GM12878 (cell line): ENCODE measurements at regions not wholly inside any gene's neighbourhood (a gene's known extent, or its start where the extent isn't known, plus 50 kb on each side); places are given as distances from the start of the nearest gene placed in this dataset.
"Not testable (repeated sequence)": the region's sequence is repeated elsewhere in the genome, so short reads cannot be mapped to it uniquely, and the experiment has no call there.

Experiments
- BHLHE40 ChIP-seq, 2 experiments: fragments of 450-650 bp in 1 of 2; IDR thresholded peaks; 2 replicates each; pipeline ENCODE4 v1.6.1; 2011 to 2017; ENCODE audit warnings: low read depth in 2 of 2, borderline replicate concordance in 1 of 2, improper control_type of control experiment in 1 of 2, low read length in 1 of 2, mild to moderate bottlenecking in 1 of 2
- EP300 ChIP-seq, 2 experiments: fragments of 150-350 bp in 1 of 2; IDR thresholded peaks; 2 replicates each; pipeline ENCODE4 v1.6.1; 2011 to 2012; ENCODE audit warnings: low read depth in 2 of 2, low read length in 2 of 2, borderline replicate concordance in 1 of 2, improper control_type of control experiment in 1 of 2, inconsistent platforms in 1 of 2; ENCODE audit not compliant: control insufficient read depth in 1 of 2
- ESRRA ChIP-seq: IDR thresholded peaks from 2 replicates; pipeline ENCODE4 v1.6.1; 2012; ENCODE audit warnings: mild to moderate bottlenecking, low read length, improper control_type of control experiment
- GATAD2B ChIP-seq: fragments of 450-650 bp; conservative IDR thresholded peaks from 2 replicates; pipeline ENCODE4 v1.6.1; 2017; ENCODE audit warnings: low read depth, mild to moderate bottlenecking, moderate library complexity
- NFYB ChIP-seq: IDR thresholded peaks from 2 replicates; pipeline ENCODE4 v1.6.1; 2011; ENCODE audit warnings: low read depth, mild to moderate bottlenecking, low read length, improper control_type of control experiment, moderate library complexity; ENCODE audit not compliant: insufficient read depth
- POLR2AphosphoS5 ChIP-seq: IDR thresholded peaks from 2 replicates; pipeline ENCODE4 v1.6.1; 2011; ENCODE audit warnings: mild to moderate bottlenecking, low read length, inconsistent platforms
- TF ChIP-seq, protein P1 (sequence below), 3 experiments: IDR thresholded peaks in 2 of 3; conservative IDR thresholded peaks in 1 of 3; 2 replicates each; pipeline ENCODE4 v1.5.1; 2011; ENCODE audit warnings: low read depth in 3 of 3, low read length in 3 of 3, mild to moderate bottlenecking in 3 of 3, control low read depth in 2 of 3, moderate library complexity in 2 of 3, inconsistent platforms in 1 of 3, mixed read lengths in 1 of 3; ENCODE audit not compliant: control insufficient read depth in 2 of 3, insufficient read depth in 1 of 3; ENCODE audit errors: extremely low read depth in 1 of 3
- TF ChIP-seq, protein P2 (sequence below): IDR thresholded peaks from 2 replicates; pipeline ENCODE4 v1.6.1; 2011; ENCODE audit warnings: low read depth, mild to moderate bottlenecking, low read length, moderate library complexity, borderline replicate concordance; ENCODE audit errors: extremely low read depth

DNA sequence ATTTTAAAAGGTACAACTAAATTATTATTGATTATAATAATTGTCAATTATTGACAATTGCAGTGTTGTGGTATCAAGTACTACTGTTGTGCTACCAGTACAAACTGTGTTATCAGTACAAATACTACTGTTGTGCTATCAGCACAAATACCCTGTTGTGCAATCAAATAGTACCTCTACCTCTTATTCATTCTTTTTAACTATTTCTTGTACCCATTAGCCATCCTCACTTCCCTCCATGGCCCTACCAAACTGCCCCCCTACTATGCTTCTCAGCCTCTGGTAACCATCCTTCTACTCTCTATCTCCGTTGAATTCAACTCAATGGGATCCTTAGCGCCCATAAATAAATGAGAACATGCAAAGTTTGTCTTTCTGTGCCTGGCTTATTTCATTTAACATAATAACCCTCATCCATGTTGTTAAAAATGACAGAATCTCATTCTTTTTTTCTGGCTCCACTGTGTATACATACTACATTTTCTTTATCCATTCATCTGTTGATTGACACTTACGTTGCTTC lies 160.1 kb upstream of the TPTE start:
- TF ChIP-seq NFYB; POLR2AphosphoS5; BHLHE40 (IDR thresholded peaks at IDR 0.05; ENCODE audit: borderline replicate concordance in 1 of 2, low read depth in 2 of 2, low read length in 1 of 2); ESRRA; EP300 (IDR thresholded peaks at IDR 0.05; ENCODE audit: borderline replicate concordance in 1 of 2, control insufficient read depth in 1 of 2, low read depth in 2 of 2, low read length in 2 of 2); GATAD2B: not testable (repeated sequence)
- TF ChIP-seq, protein P1, sequence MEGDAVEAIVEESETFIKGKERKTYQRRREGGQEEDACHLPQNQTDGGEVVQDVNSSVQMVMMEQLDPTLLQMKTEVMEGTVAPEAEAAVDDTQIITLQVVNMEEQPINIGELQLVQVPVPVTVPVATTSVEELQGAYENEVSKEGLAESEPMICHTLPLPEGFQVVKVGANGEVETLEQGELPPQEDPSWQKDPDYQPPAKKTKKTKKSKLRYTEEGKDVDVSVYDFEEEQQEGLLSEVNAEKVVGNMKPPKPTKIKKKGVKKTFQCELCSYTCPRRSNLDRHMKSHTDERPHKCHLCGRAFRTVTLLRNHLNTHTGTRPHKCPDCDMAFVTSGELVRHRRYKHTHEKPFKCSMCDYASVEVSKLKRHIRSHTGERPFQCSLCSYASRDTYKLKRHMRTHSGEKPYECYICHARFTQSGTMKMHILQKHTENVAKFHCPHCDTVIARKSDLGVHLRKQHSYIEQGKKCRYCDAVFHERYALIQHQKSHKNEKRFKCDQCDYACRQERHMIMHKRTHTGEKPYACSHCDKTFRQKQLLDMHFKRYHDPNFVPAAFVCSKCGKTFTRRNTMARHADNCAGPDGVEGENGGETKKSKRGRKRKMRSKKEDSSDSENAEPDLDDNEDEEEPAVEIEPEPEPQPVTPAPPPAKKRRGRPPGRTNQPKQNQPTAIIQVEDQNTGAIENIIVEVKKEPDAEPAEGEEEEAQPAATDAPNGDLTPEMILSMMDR (IDR thresholded peaks at IDR 0.05 in 2 of 3, conservative IDR thresholded peaks at IDR 0.05 in 1 of 3; ENCODE audit: control insufficient read depth in 2 of 3, extremely low read depth in 1 of 3, insufficient read depth in 1 of 3, low read depth in 3 of 3, low read length in 3 of 3) = not testable (repeated sequence)
- TF ChIP-seq, protein P2, sequence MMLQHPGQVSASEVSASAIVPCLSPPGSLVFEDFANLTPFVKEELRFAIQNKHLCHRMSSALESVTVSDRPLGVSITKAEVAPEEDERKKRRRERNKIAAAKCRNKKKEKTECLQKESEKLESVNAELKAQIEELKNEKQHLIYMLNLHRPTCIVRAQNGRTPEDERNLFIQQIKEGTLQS = not testable (repeated sequence)
